ENCODE measurements at regions not wholly inside any gene's neighbourhood (a gene's known extent, or its start where the extent isn't known, plus 50 kb on each side); places are given as distances from the start of the nearest gene placed in this dataset.

DNA sequence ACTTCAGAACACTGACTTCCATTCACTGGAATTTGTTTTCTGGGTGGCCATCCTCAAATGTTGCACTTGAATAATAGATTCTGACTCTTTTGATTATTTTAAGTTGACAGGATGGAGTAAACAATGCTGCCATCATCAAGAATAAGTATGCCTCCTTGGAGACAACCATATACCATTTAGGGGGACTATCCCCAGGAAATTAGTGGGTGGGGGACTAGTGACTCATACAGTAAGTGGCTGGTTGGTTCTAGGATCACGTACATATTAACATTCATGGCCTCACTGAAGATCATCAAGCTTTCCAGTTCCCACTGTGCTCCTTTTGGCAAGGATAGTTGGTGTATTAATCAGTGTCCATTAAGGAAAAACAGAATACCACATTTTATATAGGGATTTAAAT, 615.2 kb downstream of the CCSER2 start:
- TF ChIP-seq, protein P1, sequence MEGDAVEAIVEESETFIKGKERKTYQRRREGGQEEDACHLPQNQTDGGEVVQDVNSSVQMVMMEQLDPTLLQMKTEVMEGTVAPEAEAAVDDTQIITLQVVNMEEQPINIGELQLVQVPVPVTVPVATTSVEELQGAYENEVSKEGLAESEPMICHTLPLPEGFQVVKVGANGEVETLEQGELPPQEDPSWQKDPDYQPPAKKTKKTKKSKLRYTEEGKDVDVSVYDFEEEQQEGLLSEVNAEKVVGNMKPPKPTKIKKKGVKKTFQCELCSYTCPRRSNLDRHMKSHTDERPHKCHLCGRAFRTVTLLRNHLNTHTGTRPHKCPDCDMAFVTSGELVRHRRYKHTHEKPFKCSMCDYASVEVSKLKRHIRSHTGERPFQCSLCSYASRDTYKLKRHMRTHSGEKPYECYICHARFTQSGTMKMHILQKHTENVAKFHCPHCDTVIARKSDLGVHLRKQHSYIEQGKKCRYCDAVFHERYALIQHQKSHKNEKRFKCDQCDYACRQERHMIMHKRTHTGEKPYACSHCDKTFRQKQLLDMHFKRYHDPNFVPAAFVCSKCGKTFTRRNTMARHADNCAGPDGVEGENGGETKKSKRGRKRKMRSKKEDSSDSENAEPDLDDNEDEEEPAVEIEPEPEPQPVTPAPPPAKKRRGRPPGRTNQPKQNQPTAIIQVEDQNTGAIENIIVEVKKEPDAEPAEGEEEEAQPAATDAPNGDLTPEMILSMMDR (conservative IDR thresholded peaks at IDR 0.05; ENCODE audit: low read depth, low read length), result no peak
- no peak for TF ChIP-seq EZH2 (IDR thresholded peaks at IDR 0.05; ENCODE audit: borderline replicate concordance, low read depth, low read length, poor library complexity, severe bottlenecking)
